ENCODE measurements at regions not wholly inside any gene's neighbourhood (a gene's known extent, or its start where the extent isn't known, plus 50 kb on each side); places are given as distances from the start of the nearest gene placed in this dataset.

GRCh38 chr1:102241431-102242338 lies 245.0 kb upstream of the OLFM3 start:
- no peak for TF ChIP-seq POLR2A (IDR thresholded peaks at IDR 0.05)
- TF ChIP-seq CTCF (IDR thresholded peaks at IDR 0.05), result no peak
- TF ChIP-seq EP300 (IDR thresholded peaks at IDR 0.05), result no peak

Data from tibial nerve (tissue), 4 donors.